ENCODE measurements at regions not wholly inside any gene's neighbourhood (a gene's known extent, or its start where the extent isn't known, plus 50 kb on each side); places are given as distances from the start of the nearest gene placed in this dataset.

DNA sequence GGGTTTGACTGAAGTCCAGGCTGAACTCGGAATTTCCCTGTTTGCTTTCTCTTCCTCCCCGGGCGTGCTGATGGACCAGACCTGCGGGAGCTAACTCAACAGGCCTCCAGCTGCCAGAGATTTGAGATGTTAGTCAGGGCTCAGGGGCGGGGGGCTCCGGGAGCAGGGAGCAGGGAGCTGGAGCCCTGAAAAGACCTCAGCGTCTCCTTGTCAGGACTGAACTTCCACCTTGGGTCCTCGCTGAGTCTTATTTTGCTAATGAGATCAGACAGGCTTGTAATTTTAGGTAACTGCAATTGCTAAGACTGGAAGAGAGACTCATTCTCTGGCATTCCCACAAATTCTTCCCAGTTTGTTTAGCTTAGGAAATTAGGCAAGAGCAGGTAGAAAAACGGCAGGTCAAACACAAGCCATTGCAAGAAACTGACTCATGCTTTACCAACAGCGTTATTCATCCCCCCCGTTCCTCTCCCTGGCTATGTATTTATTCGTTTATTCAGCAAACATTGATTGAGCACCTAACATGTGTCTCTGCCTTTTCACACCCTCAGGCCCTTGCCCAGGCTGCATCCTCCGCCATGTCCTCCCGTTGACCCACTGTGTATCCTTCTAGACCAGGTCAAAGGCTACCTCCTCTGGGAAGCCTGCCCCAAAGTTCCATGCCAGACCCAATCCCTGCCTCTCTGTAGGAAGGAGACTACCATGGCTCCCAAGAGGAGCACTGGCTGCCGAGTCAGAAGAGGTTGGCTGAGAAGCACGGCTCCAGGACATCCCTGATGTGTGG is 80.4 kb upstream of the DIO3 start:
- dilution Hi-C loops (cut with MboI; ENCODE audit: extremely low pct_ligation_motif_present, low sequenced_read_pairs) (no loop called here), intact Hi-C loops (cut with micrococcal nuclease) (no loop called here)
- POLR2A ChIA-PET: no interaction called here
- Histone ChIP-seq H3K4me3 (replicated peaks in 1 of 3; ENCODE audit: insufficient read depth in 1 of 3, low read depth in 1 of 3, low read length in 3 of 3) (no peak overlapping the region), H3K9ac (replicated peaks; ENCODE audit: extremely low read depth, insufficient read depth, low read length) (no peak overlapping the region), H2AFZ (ENCODE audit: low read depth, low read length) (no peak overlapping the region), H3K4me1 (ENCODE audit: control insufficient read depth, extremely low read depth, insufficient read depth, low read length) (no peaks in the 10 kb centered on the region), H3K9me3 (replicated peaks; ENCODE audit: control insufficient read depth, insufficient read depth, low read length) (no peaks in the 10 kb centered on the region), H3K4me2 (ENCODE audit: insufficient read depth, low read length) (no peak overlapping the region), H3K36me3 (ENCODE audit: control insufficient read depth in 2 of 2, extremely low read depth in 1 of 2, insufficient read depth in 2 of 2, low read length in 2 of 2) (no peaks in the 10 kb centered on the region), H3K27me3 (ENCODE audit: control insufficient read depth in 2 of 2, insufficient read depth in 2 of 2, low read length in 2 of 2) (no peaks in the 10 kb centered on the region), H3K9me1 (replicated peaks; ENCODE audit: control insufficient read depth, extremely low read depth, insufficient read depth, low read length) (no peaks in the 10 kb centered on the region), H3K79me2 (ENCODE audit: control insufficient read depth, insufficient read depth, low read length) (no peaks in the 10 kb centered on the region), H3K27ac (ENCODE audit: insufficient read depth, low read depth, low read length) (no peak overlapping the region), H4K20me1 (replicated peaks; ENCODE audit: control insufficient read depth, extremely low read depth, insufficient read depth, low read length) (no peaks in the 10 kb centered on the region)
- FAIRE-seq: no peak
- TF ChIP-seq FOS (IDR thresholded peaks at IDR 0.05; ENCODE audit: borderline replicate concordance, insufficient read depth, low read length): no peak
- no peak for TF ChIP-seq CTCF (IDR thresholded peaks at IDR 0.05; ENCODE audit: extremely low read depth in 1 of 2, insufficient read depth in 1 of 2, low read depth in 1 of 2, low read length in 2 of 2)
- TF ChIP-seq, protein P1, sequence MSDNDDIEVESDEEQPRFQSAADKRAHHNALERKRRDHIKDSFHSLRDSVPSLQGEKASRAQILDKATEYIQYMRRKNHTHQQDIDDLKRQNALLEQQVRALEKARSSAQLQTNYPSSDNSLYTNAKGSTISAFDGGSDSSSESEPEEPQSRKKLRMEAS (IDR thresholded peaks at IDR 0.05; ENCODE audit: insufficient read depth, insufficient read length): no peak
- no peak for TF ChIP-seq EZH2 (IDR thresholded peaks at IDR 0.05; ENCODE audit: borderline replicate concordance, low read depth, low read length, severe bottlenecking)
- no peak for DNase-seq (ENCODE audit: low read depth, low spot score)
- CTCF ChIA-PET: no interaction called here
- no TSS peak for BruUV-seq (replicated peaks)

- Histone ChIP-seq H3K4me1 (ENCODE audit: control insufficient read depth, extremely low read depth, insufficient read depth, low read length) (no peaks in the 10 kb centered on the region), H3K9me3 (replicated peaks; ENCODE audit: control insufficient read depth, insufficient read depth, low read length) (no peaks in the 10 kb centered on the region), H3K27me3 (ENCODE audit: control insufficient read depth in 2 of 2, insufficient read depth in 2 of 2, low read length in 2 of 2) (no peaks in the 10 kb centered on the region), H2AFZ (ENCODE audit: low read depth, low read length) (no peak overlapping the region), H3K4me3 (replicated peaks in 1 of 3; ENCODE audit: insufficient read depth in 1 of 3, low read depth in 1 of 3, low read length in 3 of 3) (no peak overlapping the region), H3K4me2 (ENCODE audit: insufficient read depth, low read length) (no peak overlapping the region), H3K9ac (replicated peaks; ENCODE audit: extremely low read depth, insufficient read depth, low read length) (no peak overlapping the region), H3K27ac (ENCODE audit: insufficient read depth, low read depth, low read length) (no peak overlapping the region), H3K79me2 (ENCODE audit: control insufficient read depth, insufficient read depth, low read length) (no peaks in the 10 kb centered on the region), H3K36me3 (ENCODE audit: control insufficient read depth in 2 of 2, extremely low read depth in 1 of 2, insufficient read depth in 2 of 2, low read length in 2 of 2) (no peaks in the 10 kb centered on the region), H4K20me1 (replicated peaks; ENCODE audit: control insufficient read depth, extremely low read depth, insufficient read depth, low read length) (no peaks in the 10 kb centered on the region), H3K9me1 (replicated peaks; ENCODE audit: control insufficient read depth, extremely low read depth, insufficient read depth, low read length) (no peaks in the 10 kb centered on the region)
- ChIA-PET CTCF (no interaction called here), POLR2A (no interaction called here)
- no TSS peak for BruUV-seq (replicated peaks)
- TF ChIP-seq POLR2A (IDR thresholded peaks at IDR 0.05; ENCODE audit: low read depth, low read length) (no peak), GATA2 (IDR thresholded peaks at IDR 0.05; ENCODE audit: insufficient read depth, insufficient read length, low read depth, low read length) (no peak), CTCF (IDR thresholded peaks at IDR 0.05; ENCODE audit: extremely low read depth in 1 of 2, insufficient read depth in 1 of 2, low read depth in 1 of 2, low read length in 2 of 2) (no peak), EZH2 (IDR thresholded peaks at IDR 0.05; ENCODE audit: borderline replicate concordance, low read depth, low read length, severe bottlenecking) (no peak), POLR2AphosphoS5 (IDR thresholded peaks at IDR 0.05; ENCODE audit: insufficient read depth, low read depth, low read length) (no peak), FOS (IDR thresholded peaks at IDR 0.05; ENCODE audit: borderline replicate concordance, insufficient read depth, low read length) (no peak)
- TF ChIP-seq, protein P1 (IDR thresholded peaks at IDR 0.05; ENCODE audit: insufficient read depth, insufficient read length): no peak
- FAIRE-seq: no peak
- dilution Hi-C loops (cut with MboI; ENCODE audit: extremely low pct_ligation_motif_present, low sequenced_read_pairs): no loop called here
- intact Hi-C loops (cut with micrococcal nuclease): no loop called here
- no peak for DNase-seq (ENCODE audit: low read depth, low spot score)
Observed at GRCh38 chr14:101481557-101481956, 79.7 kb upstream of the DIO3 start.

All from endothelial cell of umbilical vein (primary cell).